LNCaP clone FGC (cell line): ENCODE measurements at regions not wholly inside any gene's neighbourhood (a gene's known extent, or its start where the extent isn't known, plus 50 kb on each side); places are given as distances from the start of the nearest gene placed in this dataset.

Source experiments
- DNase-seq: peaks from one replicate; pipeline ENCODE4 v3.0.0-alpha.2; 2011; ENCODE audit warnings: low read depth
- H3K4me3 ChIP-seq: 2 replicates; pipeline ENCODE4 v1.5.1; 2011; ENCODE audit warnings: mild to moderate bottlenecking, low read depth, low read length, control low read depth
- TF ChIP-seq, protein P1 (sequence below): IDR thresholded peaks from 2 replicates; pipeline ENCODE4 v1.5.1; 2012; ENCODE audit warnings: mild to moderate bottlenecking; ENCODE audit not compliant: control insufficient read depth, insufficient read depth; ENCODE audit errors: extremely low read depth

DNA sequence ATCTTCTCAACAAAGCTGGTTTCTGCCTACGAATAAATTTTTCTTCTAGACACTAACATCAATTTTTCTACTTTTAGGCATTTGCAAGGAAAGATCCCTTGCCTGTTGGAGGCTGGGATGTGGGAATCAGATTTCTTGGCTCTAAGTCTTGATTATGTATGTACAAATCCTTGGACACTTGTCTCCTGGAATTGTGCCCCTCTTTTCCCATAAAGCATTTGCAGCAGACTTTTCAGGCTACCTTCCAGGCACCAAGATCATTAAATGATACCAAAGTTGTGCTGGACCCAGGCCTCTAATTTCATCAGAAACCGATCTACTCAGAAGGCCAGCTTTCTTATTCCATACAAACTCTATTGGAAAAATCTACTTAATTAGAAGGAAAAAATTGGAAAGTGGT is 339.5 kb upstream of the DIPK2B start:
- H3K4me3 ChIP-seq, result no peak overlapping the region
- peak; percentile 21 for DNase-seq
- TF ChIP-seq, protein P1, sequence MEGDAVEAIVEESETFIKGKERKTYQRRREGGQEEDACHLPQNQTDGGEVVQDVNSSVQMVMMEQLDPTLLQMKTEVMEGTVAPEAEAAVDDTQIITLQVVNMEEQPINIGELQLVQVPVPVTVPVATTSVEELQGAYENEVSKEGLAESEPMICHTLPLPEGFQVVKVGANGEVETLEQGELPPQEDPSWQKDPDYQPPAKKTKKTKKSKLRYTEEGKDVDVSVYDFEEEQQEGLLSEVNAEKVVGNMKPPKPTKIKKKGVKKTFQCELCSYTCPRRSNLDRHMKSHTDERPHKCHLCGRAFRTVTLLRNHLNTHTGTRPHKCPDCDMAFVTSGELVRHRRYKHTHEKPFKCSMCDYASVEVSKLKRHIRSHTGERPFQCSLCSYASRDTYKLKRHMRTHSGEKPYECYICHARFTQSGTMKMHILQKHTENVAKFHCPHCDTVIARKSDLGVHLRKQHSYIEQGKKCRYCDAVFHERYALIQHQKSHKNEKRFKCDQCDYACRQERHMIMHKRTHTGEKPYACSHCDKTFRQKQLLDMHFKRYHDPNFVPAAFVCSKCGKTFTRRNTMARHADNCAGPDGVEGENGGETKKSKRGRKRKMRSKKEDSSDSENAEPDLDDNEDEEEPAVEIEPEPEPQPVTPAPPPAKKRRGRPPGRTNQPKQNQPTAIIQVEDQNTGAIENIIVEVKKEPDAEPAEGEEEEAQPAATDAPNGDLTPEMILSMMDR, result no peak

DNA sequence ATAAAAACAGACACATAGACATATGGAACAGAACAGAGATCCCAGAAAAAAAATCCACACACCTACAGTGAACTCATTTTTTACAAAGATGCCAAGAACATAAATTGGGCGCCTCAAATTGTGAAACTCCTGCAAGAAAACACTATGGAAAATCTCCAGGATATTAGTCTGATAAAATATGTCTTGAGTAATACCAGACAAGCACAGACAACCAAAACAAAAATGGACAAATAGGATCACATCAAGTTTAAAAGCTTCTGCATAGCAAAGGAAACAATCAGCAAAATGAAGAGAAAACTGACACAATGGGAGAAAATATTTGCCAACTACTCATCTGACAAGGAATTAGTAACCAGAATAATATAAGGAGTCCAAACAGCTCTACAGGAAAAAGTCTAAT is 337.3 kb upstream of the DIPK2B start:
- TF ChIP-seq, protein P1, result no peak
- DNase-seq, result no peak
- H3K4me3 ChIP-seq, result no peak overlapping the region

- TF ChIP-seq, protein P1, result no peak
- no peak overlapping the region for H3K4me3 ChIP-seq
- no peak for DNase-seq
Measured at GRCh38 chrX:45527834-45528233, 327.2 kb upstream of the DIPK2B start.

- TF ChIP-seq, protein P1, result no peak
- DNase-seq, result no peak
- no peak overlapping the region for H3K4me3 ChIP-seq
Measured at GRCh38 chrX:45524805-45525204, 324.1 kb upstream of the DIPK2B start.

GRCh38 chrX:45524296-45524695 is 323.6 kb upstream of the DIPK2B start:
- TF ChIP-seq, protein P1, result no peak
- no peak for DNase-seq

DNA sequence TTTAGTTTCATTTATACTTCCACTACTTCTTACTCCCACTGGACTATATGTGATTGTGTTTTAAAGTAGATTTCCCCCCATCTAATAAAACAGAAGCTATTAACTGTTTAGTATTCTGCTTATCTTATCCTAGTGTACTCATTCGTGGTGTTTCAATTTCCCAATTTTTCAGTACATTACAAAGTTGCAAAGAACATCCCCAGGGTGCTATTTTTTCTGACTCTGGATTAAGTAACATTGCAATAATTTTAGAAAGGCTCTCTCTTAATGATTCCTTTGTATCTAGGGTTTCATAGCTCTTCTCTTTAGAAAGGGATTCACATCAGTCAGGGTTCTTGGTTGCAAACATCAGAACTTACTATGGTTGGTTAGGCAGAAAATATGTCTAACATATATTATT is 317.9 kb upstream of the DIPK2B start:
- TF ChIP-seq, protein P1, result no peak
- no peak overlapping the region for H3K4me3 ChIP-seq
- DNase-seq, result no peak

More at GRCh38 chrX:45524296-45524695, 323.6 kb upstream of the DIPK2B start:
- no peak overlapping the region for H3K4me3 ChIP-seq
